ENCODE measurements at regions not wholly inside any gene's neighbourhood (a gene's known extent, or its start where the extent isn't known, plus 50 kb on each side); places are given as distances from the start of the nearest gene placed in this dataset.

GRCh38 chr3:104810896-104811295, 555.8 kb upstream of the ALCAM start:
- TF ChIP-seq POLR2AphosphoS5 (IDR thresholded peaks at IDR 0.05; ENCODE audit: low read depth), result no peak
- TF ChIP-seq, protein P1, sequence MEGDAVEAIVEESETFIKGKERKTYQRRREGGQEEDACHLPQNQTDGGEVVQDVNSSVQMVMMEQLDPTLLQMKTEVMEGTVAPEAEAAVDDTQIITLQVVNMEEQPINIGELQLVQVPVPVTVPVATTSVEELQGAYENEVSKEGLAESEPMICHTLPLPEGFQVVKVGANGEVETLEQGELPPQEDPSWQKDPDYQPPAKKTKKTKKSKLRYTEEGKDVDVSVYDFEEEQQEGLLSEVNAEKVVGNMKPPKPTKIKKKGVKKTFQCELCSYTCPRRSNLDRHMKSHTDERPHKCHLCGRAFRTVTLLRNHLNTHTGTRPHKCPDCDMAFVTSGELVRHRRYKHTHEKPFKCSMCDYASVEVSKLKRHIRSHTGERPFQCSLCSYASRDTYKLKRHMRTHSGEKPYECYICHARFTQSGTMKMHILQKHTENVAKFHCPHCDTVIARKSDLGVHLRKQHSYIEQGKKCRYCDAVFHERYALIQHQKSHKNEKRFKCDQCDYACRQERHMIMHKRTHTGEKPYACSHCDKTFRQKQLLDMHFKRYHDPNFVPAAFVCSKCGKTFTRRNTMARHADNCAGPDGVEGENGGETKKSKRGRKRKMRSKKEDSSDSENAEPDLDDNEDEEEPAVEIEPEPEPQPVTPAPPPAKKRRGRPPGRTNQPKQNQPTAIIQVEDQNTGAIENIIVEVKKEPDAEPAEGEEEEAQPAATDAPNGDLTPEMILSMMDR (IDR thresholded peaks at IDR 0.05; ENCODE audit: insufficient read depth, low read length), result no peak
- no peak for TF ChIP-seq GABPA (IDR thresholded peaks at IDR 0.05; ENCODE audit: low read depth)
- TF ChIP-seq REST (IDR thresholded peaks at IDR 0.05; ENCODE audit: insufficient replicate concordance, low read depth), result no peak
- TF ChIP-seq SPI1 (IDR thresholded peaks at IDR 0.05; ENCODE audit: borderline replicate concordance, low read depth), result no peak

Data from HL-60 (cell line).